Peyer's patch (tissue), 4 donors: ENCODE measurements at regions not wholly inside any gene's neighbourhood (a gene's known extent, or its start where the extent isn't known, plus 50 kb on each side); places are given as distances from the start of the nearest gene placed in this dataset.

ENCODE experiments used
- DNase-seq, 3 donors: peaks; one replicate each; pipeline ENCODE4 v3.0.0-alpha.2; 2017 to 2019
- H3K27ac ChIP-seq, 4 donors: fragments of 200-600 bp; sonication (generic); one replicate each; pipeline ENCODE4 v1.5.1; 2016 to 2019
- H3K27me3 ChIP-seq, 2 donors: fragments of 200-600 bp; sonication (generic); one replicate each; pipeline ENCODE4 v1.5.1; 2019
- H3K36me3 ChIP-seq, 3 donors: fragments of 200-600 bp; sonication (generic); one replicate each; pipeline ENCODE4 v1.5.1; 2016 to 2019
- H3K4me1 ChIP-seq, 4 donors: fragments of 200-600 bp; sonication (generic); one replicate each; pipeline ENCODE4 v1.5.1; 2016 to 2019
- H3K4me3 ChIP-seq, 4 donors: fragments of 200-600 bp; sonication (generic); 1 replicate in 3 of 4; 2 replicates in 1 of 4; pipeline ENCODE4 v1.5.1; 2016 to 2019; ENCODE audit warnings: mild to moderate bottlenecking in 1 of 4
- H3K9me3 ChIP-seq, 4 donors: fragments of 200-600 bp; sonication (generic); one replicate each; pipeline ENCODE4 v1.5.1; 2016 to 2019; ENCODE audit warnings: mild to moderate bottlenecking in 1 of 4
- POLR2A ChIP-seq, 2 donors: fragments of 450-650 bp; IDR thresholded peaks; one replicate each; pipeline ENCODE4 v1.5.1; 2017; ENCODE audit warnings: antibody characterized with exemption in 2 of 2, mild to moderate bottlenecking in 2 of 2, moderate library complexity in 2 of 2
- TF ChIP-seq, protein P1 (sequence below), 6 experiments: fragments of 450-650 bp in 4 of 6; fragments of 200-600 bp in 2 of 6; sonication (generic) in 1 of 6; IDR thresholded peaks; one replicate each; pipeline ENCODE4 v1.5.1; 2017 to 2019; ENCODE audit warnings: antibody characterized with exemption in 6 of 6, mild to moderate bottlenecking in 3 of 6, moderate library complexity in 1 of 6

DNA sequence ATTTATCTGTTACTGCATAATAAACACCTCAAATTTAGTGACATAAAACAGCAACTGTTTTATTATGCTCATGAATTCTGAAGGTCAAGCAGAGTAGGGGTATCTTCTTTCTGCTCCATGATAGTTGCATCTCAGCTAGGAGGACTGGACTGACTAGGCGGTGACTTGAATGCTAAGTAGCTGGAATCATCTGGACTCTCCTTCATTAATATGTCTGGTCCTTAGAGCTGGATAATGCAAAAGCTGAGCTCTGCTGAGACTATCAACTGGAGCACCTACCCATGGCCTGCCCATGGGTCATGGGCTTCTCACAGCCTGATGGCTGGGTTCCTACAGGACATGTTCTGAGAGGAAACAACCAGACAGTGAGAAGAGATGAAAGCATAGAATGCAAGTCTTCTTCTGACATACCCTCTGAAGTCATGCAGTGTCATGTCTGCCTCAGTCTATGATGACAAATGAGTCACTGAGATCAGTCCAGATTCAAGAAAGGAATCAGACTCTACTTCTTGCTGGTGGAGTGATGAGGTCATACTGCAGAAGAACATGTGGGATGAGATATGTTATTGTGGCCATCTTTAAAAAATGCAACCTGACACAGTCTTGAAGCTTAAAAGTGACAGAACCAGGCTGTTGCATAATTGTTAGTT, 174.2 kb upstream of the OSR1 start:
- Histone ChIP-seq H3K36me3 (no peaks in the 10 kb centered on the region), H3K27me3 (no peaks in the 10 kb centered on the region)
- no peak for DNase-seq

GRCh38 chr2:19529677-19530076, 171.3 kb upstream of the OSR1 start:
- no peaks in the 10 kb centered on the region for H3K36me3 ChIP-seq
- H3K4me1 ChIP-seq: no peaks in the 10 kb centered on the region
- H3K27ac ChIP-seq: no peak overlapping the region
- DNase-seq: no peak
- no peak overlapping the region for H3K4me3 ChIP-seq
- H3K27me3 ChIP-seq: no peaks in the 10 kb centered on the region
- H3K9me3 ChIP-seq: no peaks in the 10 kb centered on the region
- TF ChIP-seq, protein P1, sequence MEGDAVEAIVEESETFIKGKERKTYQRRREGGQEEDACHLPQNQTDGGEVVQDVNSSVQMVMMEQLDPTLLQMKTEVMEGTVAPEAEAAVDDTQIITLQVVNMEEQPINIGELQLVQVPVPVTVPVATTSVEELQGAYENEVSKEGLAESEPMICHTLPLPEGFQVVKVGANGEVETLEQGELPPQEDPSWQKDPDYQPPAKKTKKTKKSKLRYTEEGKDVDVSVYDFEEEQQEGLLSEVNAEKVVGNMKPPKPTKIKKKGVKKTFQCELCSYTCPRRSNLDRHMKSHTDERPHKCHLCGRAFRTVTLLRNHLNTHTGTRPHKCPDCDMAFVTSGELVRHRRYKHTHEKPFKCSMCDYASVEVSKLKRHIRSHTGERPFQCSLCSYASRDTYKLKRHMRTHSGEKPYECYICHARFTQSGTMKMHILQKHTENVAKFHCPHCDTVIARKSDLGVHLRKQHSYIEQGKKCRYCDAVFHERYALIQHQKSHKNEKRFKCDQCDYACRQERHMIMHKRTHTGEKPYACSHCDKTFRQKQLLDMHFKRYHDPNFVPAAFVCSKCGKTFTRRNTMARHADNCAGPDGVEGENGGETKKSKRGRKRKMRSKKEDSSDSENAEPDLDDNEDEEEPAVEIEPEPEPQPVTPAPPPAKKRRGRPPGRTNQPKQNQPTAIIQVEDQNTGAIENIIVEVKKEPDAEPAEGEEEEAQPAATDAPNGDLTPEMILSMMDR (IDR thresholded peaks at IDR 0.05): no peak
- no peak for TF ChIP-seq POLR2A (IDR thresholded peaks at IDR 0.05)

More for the DNA sequence above, 174.2 kb upstream of the OSR1 start:
- no peaks in the 10 kb centered on the region for H3K4me1 ChIP-seq
- no peaks in the 10 kb centered on the region for H3K9me3 ChIP-seq
- TF ChIP-seq, protein P1 (IDR thresholded peaks at IDR 0.05): no peak
- no peak for TF ChIP-seq POLR2A (IDR thresholded peaks at IDR 0.05)
- no peak overlapping the region for H3K27ac ChIP-seq
- no peak overlapping the region for H3K4me3 ChIP-seq

DNA sequence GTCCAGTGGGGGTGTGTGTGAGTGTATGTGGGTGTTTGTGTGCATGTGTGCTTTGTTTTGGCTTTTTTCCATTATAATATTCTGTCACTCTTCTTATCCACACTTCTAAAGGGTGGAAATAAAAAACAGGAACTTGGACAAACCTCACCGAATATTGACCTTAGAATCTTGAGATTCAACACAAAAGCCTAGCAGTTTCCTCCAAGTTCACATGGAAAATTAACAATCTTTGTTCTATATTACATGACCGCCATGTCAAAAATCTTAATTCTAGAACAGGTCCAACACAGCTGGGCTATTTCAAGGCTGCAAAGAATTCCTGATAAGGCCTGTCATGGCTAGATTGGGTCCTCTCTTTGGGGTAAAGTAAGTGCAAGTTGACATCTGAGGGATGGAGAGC, 169.3 kb upstream of the OSR1 start:
- Histone ChIP-seq H3K36me3 (no peaks in the 10 kb centered on the region), H3K27ac (no peak overlapping the region), H3K9me3 (no peaks in the 10 kb centered on the region), H3K4me1 (no peaks in the 10 kb centered on the region), H3K4me3 (no peak overlapping the region), H3K27me3 (no peaks in the 10 kb centered on the region)
- TF ChIP-seq, protein P1 (IDR thresholded peaks at IDR 0.05): no peak
- no peak for TF ChIP-seq POLR2A (IDR thresholded peaks at IDR 0.05)
- no peak for DNase-seq

GRCh38 chr2:19525313-19525712, 166.9 kb upstream of the OSR1 start:
- no peak for DNase-seq
- Histone ChIP-seq H3K27me3 (no peaks in the 10 kb centered on the region), H3K36me3 (no peaks in the 10 kb centered on the region), H3K27ac (no peak overlapping the region), H3K4me1 (no peaks in the 10 kb centered on the region), H3K9me3 (no peaks in the 10 kb centered on the region), H3K4me3 (no peak overlapping the region)
- TF ChIP-seq, protein P1 (IDR thresholded peaks at IDR 0.05): no peak

GRCh38 chr2:19519045-19519444, 160.6 kb upstream of the OSR1 start:
- H3K4me3 ChIP-seq: no peak overlapping the region
- no peak for DNase-seq
- no peaks in the 10 kb centered on the region for H3K4me1 ChIP-seq
- H3K27ac ChIP-seq: no peak overlapping the region
- H3K27me3 ChIP-seq: no peaks in the 10 kb centered on the region
- no peaks in the 10 kb centered on the region for H3K36me3 ChIP-seq
- no peak for TF ChIP-seq POLR2A (IDR thresholded peaks at IDR 0.05)
- TF ChIP-seq, protein P1 (IDR thresholded peaks at IDR 0.05): no peak
- H3K9me3 ChIP-seq: no peaks in the 10 kb centered on the region

DNA sequence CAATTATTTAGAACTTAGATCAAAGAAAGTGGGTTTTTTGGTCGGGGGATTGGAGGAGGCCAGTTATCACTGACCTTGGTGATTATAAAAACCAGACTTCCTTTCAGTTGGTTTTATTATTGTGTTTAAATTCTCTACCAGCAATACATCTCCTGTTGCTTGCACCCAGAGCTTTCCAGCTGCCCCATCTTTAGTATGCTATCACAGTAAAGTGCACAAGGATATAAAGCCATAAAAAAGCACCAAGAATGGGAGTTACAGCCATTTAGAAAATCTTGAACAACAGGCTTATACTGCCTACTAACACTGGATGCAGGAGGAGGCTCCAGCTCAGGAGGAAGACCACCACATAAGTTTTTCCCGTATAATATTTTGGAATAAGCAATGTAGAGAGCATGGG, 148.7 kb upstream of the OSR1 start:
- Histone ChIP-seq H3K4me3 (no peak overlapping the region), H3K27me3 (no peaks in the 10 kb centered on the region), H3K9me3 (no peaks in the 10 kb centered on the region), H3K4me1 (no peaks in the 10 kb centered on the region), H3K27ac (no peak overlapping the region), H3K36me3 (no peaks in the 10 kb centered on the region)
- DNase-seq: no peak
- TF ChIP-seq, protein P1 (IDR thresholded peaks at IDR 0.05): no peak
- TF ChIP-seq POLR2A (IDR thresholded peaks at IDR 0.05): no peak
